ENCODE measurements at regions not wholly inside any gene's neighbourhood (a gene's known extent, or its start where the extent isn't known, plus 50 kb on each side); places are given as distances from the start of the nearest gene placed in this dataset.

- no peak for TF ChIP-seq TAF1 (IDR thresholded peaks at IDR 0.05; ENCODE audit: borderline replicate concordance, insufficient read depth, low read length)
- TF ChIP-seq, protein P1, sequence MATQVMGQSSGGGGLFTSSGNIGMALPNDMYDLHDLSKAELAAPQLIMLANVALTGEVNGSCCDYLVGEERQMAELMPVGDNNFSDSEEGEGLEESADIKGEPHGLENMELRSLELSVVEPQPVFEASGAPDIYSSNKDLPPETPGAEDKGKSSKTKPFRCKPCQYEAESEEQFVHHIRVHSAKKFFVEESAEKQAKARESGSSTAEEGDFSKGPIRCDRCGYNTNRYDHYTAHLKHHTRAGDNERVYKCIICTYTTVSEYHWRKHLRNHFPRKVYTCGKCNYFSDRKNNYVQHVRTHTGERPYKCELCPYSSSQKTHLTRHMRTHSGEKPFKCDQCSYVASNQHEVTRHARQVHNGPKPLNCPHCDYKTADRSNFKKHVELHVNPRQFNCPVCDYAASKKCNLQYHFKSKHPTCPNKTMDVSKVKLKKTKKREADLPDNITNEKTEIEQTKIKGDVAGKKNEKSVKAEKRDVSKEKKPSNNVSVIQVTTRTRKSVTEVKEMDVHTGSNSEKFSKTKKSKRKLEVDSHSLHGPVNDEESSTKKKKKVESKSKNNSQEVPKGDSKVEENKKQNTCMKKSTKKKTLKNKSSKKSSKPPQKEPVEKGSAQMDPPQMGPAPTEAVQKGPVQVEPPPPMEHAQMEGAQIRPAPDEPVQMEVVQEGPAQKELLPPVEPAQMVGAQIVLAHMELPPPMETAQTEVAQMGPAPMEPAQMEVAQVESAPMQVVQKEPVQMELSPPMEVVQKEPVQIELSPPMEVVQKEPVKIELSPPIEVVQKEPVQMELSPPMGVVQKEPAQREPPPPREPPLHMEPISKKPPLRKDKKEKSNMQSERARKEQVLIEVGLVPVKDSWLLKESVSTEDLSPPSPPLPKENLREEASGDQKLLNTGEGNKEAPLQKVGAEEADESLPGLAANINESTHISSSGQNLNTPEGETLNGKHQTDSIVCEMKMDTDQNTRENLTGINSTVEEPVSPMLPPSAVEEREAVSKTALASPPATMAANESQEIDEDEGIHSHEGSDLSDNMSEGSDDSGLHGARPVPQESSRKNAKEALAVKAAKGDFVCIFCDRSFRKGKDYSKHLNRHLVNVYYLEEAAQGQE (IDR thresholded peaks at IDR 0.05; ENCODE audit: insufficient read depth in 1 of 2, low read depth in 2 of 2, low read length in 2 of 2): no peak
Observed at GRCh38 chr13:97720896-97721295, 232.6 kb upstream of the IPO5 start.

Data from PFSK-1 (cell line).